ENCODE measurements at regions not wholly inside any gene's neighbourhood (a gene's known extent, or its start where the extent isn't known, plus 50 kb on each side); places are given as distances from the start of the nearest gene placed in this dataset.

DNA sequence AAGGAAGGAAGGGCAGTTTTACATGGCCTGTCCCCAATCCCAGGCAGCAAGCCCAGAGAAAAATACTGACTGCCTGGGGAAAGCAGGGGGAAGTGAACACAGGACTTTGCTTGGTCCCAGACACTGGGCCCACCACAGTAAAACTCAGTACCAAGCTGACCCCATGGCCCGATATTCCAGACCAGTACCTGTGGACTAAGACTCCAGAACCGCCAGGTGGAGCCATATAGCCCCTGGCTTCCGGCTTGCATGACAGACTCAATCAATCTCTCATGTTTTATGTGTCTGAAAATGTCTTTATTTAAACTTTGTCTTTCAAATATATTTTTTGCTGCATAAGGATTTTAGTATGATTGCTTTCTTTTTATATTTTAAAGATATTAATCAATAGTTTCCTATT is 767.9 kb upstream of the SLITRK6 start:
- TF ChIP-seq CTCF (IDR thresholded peaks at IDR 0.05) (no peak), EP300 (IDR thresholded peaks at IDR 0.05) (no peak)
